ENCODE measurements at regions not wholly inside any gene's neighbourhood (a gene's known extent, or its start where the extent isn't known, plus 50 kb on each side); places are given as distances from the start of the nearest gene placed in this dataset.

GRCh38 chr13:42420304-42420703 is 148.4 kb downstream of the AKAP11 start:
- no peak overlapping the region for H3K4me2 ChIP-seq (ENCODE audit: insufficient read depth, low read length)
- ATAC-seq (no peak), FAIRE-seq (no peak), DNase-seq (ENCODE audit: extremely low read depth in 1 of 4, low spot score in 3 of 4) (no peak)
- BruUV-seq (replicated peaks) = no TSS peak
- no peaks in the 10 kb centered on the region for H3K9me3 ChIP-seq (replicated peaks; ENCODE audit: control insufficient read depth, insufficient read depth, low read depth, low read length)
- H2AFZ ChIP-seq (ENCODE audit: low read depth, low read length) = no peak overlapping the region
- intact Hi-C loops (cut with micrococcal nuclease) (no loop called here), in situ Hi-C loops (cut with MboI) (no loop called here)
- H3K27me3 ChIP-seq (ENCODE audit: control insufficient read depth in 2 of 2, insufficient read depth in 2 of 2, low read length in 2 of 2) = no peaks in the 10 kb centered on the region
- H4K20me1 ChIP-seq (replicated peaks; ENCODE audit: control insufficient read depth, insufficient read depth, low read length) = no peaks in the 10 kb centered on the region
- 0% methylated on average over 2 of the region's 2 CpGs for WGBS (ENCODE audit: insufficient coverage, low coverage, missing lambda C conversion rate)
- H3K79me2 ChIP-seq (ENCODE audit: control insufficient read depth, insufficient read depth, low read length) = no peaks in the 10 kb centered on the region
- H3K4me1 ChIP-seq (replicated peaks in 1 of 2; ENCODE audit: control insufficient read depth in 2 of 2, insufficient read depth in 2 of 2, low read length in 2 of 2) = no peaks in the 10 kb centered on the region
- no peak overlapping the region for H3K9ac ChIP-seq (ENCODE audit: insufficient read depth in 1 of 2, low read depth in 2 of 2, low read length in 2 of 2)
- ChIA-PET CTCF (ENCODE audit: low intra/inter-chr PET ratio) (no interaction called here), POLR2A (no interaction called here)
- no peaks in the 10 kb centered on the region for H3K36me3 ChIP-seq (ENCODE audit: control insufficient read depth, insufficient read depth, low read length)
- no peaks in the 10 kb centered on the region for H3K9me1 ChIP-seq (ENCODE audit: control insufficient read depth, insufficient read depth, low read length)
- H3K4me3 ChIP-seq = no peak overlapping the region
- TF ChIP-seq TAF7 (tag; IDR thresholded peaks at IDR 0.05) = no peak
- 0 out of 2 replicates have a peak, but pooled peaks have one; percentile 10 for TF ChIP-seq EGR1 (conservative IDR thresholded peaks at IDR 0.05)
- H3K27ac ChIP-seq (ENCODE audit: extremely low read depth, low read depth, low read length) = no peak overlapping the region

- no peak for ATAC-seq
- in situ Hi-C loops (cut with MboI) (no loop called here), intact Hi-C loops (cut with micrococcal nuclease) (no loop called here)
- no peak for DNase-seq (ENCODE audit: extremely low read depth in 1 of 4, low spot score in 3 of 4)
- Histone ChIP-seq H3K9ac (ENCODE audit: insufficient read depth in 1 of 2, low read depth in 2 of 2, low read length in 2 of 2) (no peak overlapping the region), H3K4me1 (replicated peaks in 1 of 2; ENCODE audit: control insufficient read depth in 2 of 2, insufficient read depth in 2 of 2, low read length in 2 of 2) (no peaks in the 10 kb centered on the region), H2AFZ (ENCODE audit: low read depth, low read length) (no peak overlapping the region), H3K9me3 (replicated peaks; ENCODE audit: control insufficient read depth, insufficient read depth, low read depth, low read length) (no peaks in the 10 kb centered on the region), H4K20me1 (replicated peaks; ENCODE audit: control insufficient read depth, insufficient read depth, low read length) (no peaks in the 10 kb centered on the region), H3K4me3 (no peak overlapping the region), H3K79me2 (ENCODE audit: control insufficient read depth, insufficient read depth, low read length) (no peaks in the 10 kb centered on the region), H3K36me3 (ENCODE audit: control insufficient read depth, insufficient read depth, low read length) (no peaks in the 10 kb centered on the region), H3K9me1 (ENCODE audit: control insufficient read depth, insufficient read depth, low read length) (no peaks in the 10 kb centered on the region), H3K4me2 (ENCODE audit: insufficient read depth, low read length) (no peak overlapping the region), H3K27me3 (ENCODE audit: control insufficient read depth in 2 of 2, insufficient read depth in 2 of 2, low read length in 2 of 2) (no peaks in the 10 kb centered on the region), H3K27ac (ENCODE audit: extremely low read depth, low read depth, low read length) (no peak overlapping the region)
- ChIA-PET CTCF (ENCODE audit: low intra/inter-chr PET ratio) (no interaction called here), POLR2A (no interaction called here)
- BruUV-seq (replicated peaks) = no TSS peak
- TF ChIP-seq POLR3G (IDR thresholded peaks at IDR 0.05; ENCODE audit: extremely low read depth, insufficient read length, insufficient replicate concordance) (no peak), TBP (optimal IDR thresholded peaks at IDR 0.05; ENCODE audit: low read depth, low read length) (no peak), ZNF695 (CRISPR knock-in tag; IDR thresholded peaks at IDR 0.05) (no peak), HNRNPUL1 (IDR thresholded peaks at IDR 0.05; ENCODE audit: low read length) (no peak), FOXM1 (IDR thresholded peaks at IDR 0.05; ENCODE audit: low read depth) (no peak), FOXM1 (CRISPR knock-in tag; IDR thresholded peaks at IDR 0.05; ENCODE audit: low read depth) (no peak)
- FAIRE-seq = no peak
- WGBS (ENCODE audit: insufficient coverage, low coverage, missing lambda C conversion rate) = 0% methylated on average over 2 of the region's 2 CpGs
These were observed 150.7 kb downstream of the AKAP11 start for GRCh38 chr13:42422681-42423080.

Measured in K562 (cell line).